Left hindlimb (tissue), 1 donor: ENCODE measurements at regions not wholly inside any gene's neighbourhood (a gene's known extent, or its start where the extent isn't known, plus 50 kb on each side); places are given as distances from the start of the nearest gene placed in this dataset.

Source experiments
- DNase-seq: peaks from one replicate; pipeline ENCODE4 v3.0.0-alpha.2; 2018

DNA sequence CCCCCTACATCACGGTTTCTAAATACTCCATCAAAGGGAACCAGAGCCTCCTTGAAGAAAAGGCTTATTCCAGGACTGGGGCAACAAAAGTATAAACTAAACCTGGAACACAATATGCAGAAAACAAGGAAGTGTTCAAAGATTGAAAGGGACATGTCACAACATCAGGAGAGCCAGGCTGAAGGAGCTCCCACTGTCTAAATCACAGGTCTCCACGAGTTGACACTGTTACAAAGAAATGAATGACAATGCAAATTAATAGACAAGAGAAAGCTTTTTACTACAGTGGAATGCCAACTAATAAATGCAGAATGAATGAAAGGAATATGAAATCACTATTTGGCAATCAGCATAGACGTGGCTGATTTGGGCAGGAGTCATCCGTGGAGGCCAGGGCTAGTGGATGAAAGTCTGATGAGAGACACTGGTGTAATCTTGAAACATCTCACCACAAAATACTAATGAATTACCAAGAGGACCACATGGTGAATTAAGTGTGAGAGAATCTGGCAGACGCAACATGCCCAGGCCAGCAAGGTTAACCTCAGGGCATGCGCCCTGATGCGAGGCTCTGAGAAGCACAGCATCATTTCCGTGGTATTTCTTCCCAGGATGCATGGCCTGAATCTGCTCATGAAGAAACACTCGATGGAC is 123.8 kb upstream of the TJP1 start:
- no peak for DNase-seq

DNA sequence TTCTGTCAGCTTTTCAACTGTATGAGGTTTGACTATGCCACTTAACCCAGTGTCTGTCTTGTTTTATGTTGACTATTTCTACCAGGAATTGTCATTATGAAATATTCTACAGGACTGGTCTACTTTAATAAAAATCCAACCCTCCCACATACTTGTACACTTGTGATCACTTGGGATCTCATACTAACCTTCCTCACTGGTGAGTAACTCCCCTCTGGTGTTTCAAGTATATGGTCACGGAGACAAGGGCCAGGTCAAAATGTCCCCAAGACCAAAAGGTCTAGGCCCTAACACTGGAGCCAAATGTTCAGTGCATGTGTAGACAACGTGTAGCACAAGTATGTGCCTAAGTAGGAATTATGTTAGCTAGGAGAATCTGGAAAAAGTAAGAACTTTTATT is 122.7 kb upstream of the TJP1 start:
- no peak for DNase-seq

DNA sequence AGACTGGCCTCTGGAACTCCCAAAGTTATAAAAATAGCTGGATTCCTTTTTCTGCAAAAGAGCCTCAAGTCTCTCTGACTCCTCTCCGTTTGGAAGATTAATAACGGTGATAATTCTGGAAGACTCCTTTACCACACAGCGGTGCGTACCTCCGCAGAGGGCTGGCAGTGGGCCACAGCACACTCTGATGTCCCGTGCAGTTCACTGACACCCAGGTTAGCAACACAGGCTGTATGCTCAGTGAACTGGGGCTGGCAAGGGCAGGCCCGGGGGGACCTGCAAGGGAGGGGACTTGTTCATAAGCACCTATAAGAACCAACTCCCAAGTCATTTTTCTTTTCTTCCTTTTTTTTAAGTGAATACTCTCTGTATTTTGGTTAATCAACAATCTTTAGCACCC is 120.3 kb upstream of the TJP1 start:
- no peak for DNase-seq

DNA sequence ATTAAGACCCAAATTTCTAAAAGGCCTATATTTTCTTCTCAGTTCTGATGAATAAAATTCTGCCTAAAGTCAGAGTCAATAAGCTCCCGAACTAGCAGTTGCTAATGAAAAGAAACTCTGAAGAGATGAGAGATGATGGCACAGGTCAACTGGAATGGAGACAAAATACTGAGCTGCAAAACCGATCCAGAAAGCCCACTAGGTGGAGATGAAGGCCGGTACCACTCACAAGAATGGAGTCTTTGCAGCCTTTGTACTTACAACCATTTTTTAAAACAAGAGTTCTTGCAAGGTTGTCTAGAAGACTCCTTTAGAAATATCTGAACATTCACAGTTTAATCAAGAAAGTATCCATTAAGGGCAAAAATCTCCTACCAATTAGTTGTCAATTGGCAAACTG is 119.9 kb upstream of the TJP1 start:
- DNase-seq = no peak

DNA sequence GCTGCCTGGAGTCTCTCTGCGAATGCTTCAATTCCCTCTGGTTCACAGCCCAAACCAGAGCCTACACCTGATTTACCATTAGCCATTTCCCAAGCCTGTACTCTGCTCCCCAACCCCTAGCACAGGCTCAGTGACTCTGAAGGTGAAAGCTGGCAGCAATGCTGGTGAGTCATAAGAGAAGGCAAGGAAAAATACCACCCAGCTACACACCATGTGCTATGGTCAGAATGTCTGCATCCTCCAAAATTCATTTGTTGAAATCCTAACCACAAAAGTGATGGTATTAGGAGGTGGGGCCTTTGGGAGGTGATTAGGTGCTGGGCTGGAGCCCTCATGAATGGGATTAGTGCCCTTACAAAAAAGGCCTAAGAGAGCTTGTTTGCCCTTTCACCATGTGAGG is 117.1 kb upstream of the TJP1 start:
- DNase-seq = no peak

DNA sequence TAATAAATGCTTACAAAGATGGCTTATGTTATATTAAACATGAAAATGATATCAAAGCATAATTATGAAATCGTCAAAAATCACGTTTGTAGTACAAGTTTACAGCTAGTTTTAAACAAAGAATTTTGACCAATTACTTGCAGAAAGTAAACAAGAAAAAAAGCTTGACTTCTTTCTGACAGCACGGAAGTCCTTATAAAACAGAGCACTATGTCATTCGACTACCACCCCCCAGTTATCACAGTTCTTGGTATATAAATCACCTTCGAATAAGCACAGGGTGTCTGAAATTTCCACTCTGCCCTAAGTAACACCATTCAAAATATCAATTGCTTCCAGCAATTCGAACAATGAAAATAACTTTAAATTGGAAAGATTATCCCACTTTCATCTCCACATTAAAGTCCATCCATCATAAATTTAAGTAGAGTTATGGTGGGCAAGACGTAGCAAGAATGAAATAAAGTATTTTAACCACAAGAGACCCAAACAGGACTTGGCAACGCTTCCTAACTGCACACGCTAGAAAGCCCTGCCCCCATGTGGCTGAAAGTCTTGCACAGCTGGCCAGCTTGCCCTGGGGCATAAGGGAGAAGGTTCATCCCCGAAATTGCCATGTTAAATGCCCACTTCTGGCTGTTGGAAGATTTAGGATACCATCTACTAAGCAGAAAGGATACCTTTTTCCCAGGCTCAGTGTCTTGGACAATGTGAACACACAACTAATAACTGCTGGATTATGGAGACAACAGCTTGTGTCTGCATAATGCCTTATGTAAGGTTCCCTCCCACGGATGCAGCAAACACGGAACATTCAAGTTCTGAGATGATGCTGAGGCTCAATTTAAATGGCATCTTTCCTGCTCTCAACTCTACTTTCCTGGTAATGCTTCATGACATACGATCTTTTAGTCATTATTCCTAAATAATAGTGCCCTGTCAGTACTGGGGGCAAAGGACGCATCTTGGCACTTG is 116.4 kb upstream of the TJP1 start:
- no peak for DNase-seq

DNA sequence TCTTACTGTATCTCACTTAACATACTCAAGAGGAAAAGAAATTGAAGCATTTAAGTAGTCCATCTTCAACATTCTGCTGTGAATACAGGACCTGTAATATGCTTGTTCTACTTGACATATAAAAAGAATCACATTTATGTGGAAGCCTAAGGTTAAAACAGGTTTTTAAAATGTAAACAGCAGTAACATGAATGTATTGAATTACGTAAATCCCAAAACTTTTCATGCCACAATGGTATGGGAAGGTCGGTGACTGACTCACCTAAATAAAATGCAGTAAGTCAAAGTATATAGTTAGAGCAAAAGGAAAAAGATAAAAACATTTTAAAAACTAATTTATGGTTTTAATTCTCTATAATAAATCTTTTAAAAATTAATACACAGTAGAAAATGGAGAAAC is 115.7 kb upstream of the TJP1 start:
- no peak for DNase-seq

DNA sequence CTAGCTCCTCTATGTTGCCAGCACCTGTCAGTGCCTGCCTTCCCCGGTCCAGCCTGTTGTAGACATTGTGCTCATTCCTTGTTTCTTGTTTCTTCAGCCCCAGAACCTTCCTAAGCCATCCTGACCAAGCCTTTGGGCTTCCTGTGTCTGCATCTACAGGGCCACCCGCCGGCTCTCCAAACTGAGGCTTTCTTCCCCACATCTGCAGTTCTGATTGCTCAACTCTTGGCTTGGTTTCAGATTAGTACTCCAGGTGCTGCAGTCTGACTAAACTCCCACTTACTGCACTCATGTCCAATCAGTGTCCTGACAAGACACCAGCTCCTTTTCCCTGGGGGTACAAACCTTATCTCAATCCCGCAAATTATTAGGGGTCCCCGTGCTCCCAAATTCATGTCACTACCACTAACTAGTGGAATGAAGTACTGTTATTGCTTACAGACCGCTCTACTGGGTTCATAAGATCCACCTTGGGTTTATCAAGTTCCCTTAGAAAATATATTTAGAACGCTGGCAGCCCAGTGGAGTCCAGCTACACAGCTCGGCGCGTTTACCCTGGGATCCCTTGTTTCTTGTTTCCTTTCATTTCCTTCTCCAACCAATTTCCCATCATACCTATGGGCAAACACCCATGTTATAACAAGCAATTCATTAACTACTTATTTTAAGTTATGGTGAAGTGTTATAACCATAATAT is 114.2 kb upstream of the TJP1 start:
- no peak for DNase-seq

DNA sequence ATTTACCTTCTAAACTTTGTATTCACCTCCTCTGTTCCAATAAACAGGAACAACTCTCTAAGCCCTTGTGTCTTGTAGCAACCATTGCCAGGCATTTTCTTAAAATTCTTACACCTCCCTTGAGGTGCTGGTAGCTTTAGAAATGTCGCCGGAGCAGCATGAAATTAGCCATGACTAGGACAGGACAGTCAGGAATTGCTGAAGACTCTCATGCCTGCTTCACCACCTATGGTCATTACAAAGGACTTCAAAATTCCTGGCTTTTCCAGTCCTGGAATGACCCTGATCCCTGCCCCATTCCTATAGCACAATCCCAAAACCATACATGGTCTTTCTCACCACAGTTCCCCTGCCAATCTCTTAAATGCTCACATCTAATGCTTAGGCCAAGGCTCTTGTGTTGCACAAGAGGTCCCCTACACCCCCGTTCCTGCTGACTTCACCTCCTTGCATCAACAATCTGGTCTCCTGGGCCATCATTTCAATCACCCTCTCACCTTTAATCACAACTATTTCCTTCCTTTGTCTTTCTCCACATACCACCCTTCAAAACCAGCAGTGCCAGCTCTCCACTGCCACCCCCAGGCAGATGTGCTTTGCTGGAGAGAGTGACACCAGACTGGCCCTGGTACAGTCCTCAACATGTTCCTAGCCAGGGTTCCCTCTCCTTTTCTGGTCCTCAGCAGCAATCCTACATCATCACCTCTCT is 113.2 kb upstream of the TJP1 start:
- DNase-seq = no peak

DNA sequence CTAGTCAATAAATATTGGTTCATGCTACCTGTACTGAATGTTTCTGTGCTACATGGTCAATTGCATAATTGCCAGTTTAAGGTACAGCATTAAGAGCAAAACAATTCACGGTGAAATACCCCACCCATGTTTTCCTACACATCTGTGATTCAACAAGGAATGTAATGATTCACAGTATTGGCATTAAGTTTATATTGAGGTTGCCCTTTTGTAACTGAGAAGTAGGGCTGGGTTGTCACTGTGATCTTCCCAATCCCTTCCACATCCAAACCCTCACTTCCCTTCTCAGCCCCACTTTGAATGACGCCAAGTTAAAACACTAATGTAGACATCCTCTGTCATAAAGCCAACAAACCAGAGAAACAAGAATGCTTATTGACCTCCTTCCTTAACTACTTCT is 112.0 kb upstream of the TJP1 start:
- DNase-seq = no peak

DNA sequence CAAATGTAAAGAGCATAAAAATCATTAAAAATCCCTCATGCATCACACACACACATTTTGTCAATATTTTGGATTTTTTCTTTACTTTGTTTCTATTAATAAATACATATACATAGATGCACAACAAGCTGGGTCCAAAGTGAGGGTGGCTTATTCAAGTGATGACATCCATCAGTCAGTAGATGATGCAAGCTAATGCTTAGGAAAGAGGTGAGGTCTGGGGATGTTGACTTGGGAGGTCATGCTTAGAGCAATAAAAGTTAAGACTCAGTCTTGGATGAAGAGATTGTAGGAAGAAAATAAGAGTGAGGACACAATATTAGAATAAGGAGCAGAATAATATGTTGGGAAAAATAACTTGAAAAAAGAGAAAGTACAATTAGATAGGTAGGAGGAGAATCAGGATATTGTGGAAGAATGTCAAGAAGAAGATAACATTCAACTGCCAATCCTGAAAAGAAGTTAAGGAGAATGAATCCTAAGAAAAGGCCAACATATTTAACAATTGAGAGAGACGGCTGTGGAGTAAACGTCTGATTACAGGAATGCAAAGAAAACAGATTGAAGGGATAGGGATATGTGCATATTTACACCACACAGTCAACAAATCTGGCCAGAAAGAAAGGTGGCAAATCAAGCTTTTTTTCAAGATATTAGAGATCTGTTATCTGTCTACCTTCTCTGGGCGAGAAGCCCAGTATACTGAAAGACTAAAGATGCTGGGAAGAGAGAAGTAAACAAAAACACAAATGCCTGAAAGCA is 111.0 kb upstream of the TJP1 start:
- no peak for DNase-seq

DNA sequence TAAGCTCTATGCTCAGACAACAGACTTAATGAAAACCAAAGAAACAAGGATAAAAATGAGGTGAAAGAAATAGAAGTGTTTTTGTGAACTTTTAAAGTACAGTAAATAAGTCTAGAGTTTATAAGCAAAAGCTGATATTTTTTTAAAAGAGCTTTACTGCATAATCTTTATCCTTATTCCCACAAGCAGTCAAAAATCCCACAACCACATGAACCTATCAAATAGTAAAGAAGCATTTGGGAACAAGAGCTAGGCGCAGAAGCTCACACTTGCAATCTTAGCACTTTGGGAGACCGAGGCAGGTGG is 103.8 kb upstream of the TJP1 start:
- DNase-seq = no peak

DNA sequence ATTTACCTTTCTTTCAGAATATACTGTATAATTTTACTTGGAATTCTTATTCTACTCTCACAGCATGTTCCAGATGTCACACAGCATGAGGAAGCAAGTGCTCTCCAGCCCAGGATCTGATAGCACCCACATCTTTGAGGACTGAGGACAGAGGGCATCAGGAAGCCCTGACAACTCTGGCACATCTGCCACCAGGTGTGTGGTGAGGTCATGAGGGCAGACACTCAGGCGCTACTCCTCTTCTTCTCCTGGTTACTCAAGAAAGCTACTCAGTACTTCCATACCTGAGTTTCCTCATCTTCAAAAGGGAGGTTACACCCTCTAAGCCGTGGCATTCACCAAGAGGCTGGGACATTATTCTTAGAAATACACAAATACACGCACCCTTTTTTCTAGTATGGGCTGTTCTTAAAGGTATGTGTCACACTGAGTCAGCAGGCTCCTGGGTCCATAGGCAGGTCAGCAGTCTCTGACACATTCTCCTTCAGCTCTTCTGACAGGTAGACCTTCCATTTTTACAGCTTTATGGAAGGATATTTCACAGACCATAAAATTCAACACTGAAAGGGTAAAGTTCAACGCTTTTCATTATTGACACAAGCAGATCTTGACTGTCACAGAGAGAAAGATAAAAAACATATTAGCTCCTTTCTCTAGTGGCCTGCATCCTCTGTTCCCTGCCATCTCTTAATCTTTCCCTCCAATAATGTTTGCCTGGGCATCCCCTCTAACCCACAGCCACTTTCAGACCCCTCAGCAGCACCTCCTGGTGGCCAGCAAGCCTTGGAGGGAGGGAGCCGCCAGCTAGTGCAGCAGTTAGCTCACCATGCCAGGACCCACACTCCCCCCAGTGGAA is 103.2 kb upstream of the TJP1 start:
- peak; percentile 78 for DNase-seq

DNA sequence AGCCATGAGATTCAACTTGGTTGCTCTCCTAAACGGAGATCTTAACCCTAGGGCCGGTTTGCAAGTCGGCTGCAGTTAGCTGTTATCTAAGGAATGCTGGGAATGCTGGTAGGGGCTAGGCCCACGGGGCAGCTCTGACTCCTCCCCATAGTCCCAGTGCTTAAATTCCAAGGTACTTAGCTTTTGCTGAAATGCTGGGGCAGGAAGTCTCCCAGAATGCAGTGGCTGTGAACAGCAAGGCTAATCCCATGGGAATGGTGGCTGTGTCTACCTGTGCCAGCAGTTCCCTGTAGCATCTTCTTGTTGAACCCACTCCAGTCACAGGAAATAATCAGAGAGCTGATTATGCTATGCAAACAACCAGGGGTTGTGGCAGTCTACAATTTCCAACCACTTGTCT is 102.5 kb upstream of the TJP1 start:
- DNase-seq = no peak

DNA sequence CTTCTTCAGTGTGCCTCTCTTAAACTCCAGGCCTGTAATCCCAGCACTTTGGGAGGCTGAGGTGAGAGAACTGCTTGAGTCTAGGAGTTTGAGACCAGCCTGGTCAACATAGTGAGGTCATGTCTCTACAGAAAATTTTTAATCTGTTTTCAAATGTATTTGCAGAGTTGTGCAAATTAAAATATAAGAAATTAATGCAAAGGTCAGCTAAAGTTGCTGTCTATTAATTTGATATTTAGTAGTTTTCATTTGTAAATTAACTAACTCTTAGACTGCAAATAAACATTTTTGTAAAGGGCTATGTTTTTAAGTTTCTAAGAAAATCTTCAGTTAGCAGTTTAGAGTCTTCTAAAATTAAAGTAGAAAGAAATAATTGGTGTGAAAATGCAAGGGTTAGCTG is 99.9 kb upstream of the TJP1 start:
- DNase-seq = no peak

DNA sequence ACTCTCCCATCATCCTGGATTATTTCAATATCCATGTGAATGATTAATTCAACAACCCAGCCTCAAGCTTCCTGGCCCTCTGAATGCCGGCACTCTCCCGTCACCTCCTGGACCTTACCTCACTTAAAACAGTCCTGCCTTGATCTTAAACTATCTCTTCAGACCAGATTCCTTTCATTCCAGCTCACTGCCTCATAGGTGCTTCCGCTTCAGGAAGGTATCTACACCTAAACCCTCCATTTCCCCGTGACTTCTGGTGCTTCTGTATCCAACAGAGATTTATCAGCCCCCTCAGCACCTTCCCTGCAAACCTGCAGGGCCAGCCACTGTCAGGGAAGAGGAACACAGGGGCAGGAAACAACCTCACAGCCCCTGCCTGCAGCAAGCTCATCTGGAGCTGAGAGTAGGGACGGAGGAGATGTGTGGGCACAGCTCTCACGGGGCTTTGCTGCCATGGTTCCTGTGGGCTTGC is 98.9 kb upstream of the TJP1 start:
- no peak for DNase-seq

DNA sequence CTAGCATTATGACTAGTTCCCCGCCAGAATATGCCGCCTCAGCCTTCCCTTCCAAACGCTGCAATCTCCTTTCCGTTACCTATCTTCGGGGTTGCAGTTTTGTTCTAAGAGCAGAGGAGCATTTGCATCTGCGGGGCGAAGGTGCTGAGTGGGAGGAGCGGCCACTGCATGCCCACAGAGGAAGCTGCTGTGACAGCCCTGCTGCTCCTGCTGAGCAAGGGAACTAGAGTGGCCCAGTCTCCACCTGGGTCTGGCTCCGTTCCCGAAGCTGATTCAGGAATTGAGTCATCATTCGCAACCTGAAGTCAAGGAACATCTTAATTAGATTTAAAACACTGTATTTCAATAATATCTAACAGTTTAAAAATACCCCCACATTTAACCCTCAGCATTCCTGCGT is 98.2 kb upstream of the TJP1 start:
- DNase-seq = no peak

DNA sequence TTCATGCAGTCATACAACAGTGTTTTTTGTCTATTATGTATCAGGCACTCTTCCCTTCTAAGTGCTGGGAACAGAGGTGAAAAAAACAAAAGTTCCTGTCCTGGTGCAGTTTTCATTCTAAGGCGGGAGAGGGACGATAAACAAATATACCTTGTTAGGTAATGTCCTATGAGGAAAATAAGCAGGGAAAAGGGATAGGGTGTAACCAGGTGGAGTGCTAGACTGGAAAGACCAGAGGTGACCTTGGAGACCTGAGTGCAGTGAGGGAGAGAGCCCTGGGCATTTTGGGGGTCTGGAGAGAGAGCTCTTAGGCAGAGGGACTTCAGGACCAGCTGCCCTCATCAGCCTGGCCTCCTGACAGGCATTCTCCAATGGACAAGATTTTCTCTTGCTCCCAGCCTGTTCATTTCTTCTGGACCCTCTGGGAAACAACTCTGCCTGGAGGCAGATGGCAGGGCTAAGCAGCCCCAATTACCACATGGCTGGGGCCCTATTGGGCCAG is 97.2 kb upstream of the TJP1 start:
- DNase-seq = no peak

DNA sequence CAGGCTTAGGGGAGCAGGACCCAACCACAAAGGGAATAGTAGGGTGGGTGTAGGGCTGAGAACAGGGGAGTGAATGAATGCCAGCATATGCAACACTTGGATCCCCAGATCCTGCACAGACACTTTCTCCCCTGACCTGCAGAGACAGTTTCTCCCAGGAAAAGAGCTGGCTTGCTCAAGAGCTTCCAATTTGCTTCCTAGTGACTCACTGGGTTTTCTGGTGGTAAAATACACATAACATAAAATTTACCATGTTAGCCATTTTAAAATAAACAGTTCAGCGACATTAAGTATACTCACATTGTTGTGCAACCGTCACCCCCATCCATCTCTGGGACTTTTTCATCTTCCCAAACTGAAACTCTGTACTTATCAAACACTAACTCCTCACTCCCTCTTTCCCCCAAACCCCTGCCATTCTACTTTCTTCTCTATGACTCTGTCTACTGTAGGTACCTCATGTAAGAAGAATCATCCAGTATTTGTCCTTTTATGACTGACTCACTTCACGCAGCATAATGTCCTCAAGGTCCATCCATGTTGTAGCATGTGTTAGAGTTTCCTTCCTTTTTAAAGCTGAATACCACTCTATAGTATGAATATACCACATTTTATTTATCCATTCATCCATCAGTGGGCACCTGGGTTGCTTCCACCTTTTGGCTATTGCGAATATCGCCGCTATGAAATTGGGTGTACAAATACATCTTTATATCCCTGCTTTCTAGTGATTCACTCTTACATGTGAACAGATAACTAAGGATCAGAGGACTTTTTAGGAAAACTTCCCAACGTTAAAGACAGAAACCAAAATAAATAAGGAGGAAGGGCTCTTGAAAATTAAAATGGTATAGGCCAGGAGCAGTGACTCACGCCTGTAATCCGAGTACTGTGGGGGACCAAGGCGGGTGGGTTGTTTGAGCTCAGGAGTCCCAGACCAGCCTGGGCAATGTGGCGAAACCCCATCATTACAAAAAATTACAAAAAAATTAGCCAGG is 95.6 kb upstream of the TJP1 start:
- no peak for DNase-seq

DNA sequence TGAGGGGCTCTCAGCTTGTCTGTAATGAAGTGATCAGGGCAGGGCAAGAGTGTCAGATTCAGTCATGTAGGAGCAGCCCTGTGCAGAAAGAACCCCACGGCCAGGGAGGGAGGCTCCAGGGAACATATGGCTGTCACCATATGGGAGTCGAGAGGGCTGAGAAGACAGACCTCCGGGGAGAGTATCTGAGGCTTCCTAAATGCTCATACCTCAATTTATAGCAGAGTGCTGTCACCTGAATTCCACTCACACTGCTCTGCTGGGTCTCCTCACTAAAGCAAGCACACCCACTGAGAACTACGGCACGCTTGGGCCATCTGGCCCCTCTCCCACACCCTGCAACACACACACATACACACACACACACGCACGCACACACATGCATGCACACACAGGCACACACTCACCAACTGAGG is 92.3 kb upstream of the TJP1 start:
- no peak for DNase-seq
